ENCODE measurements at regions not wholly inside any gene's neighbourhood (a gene's known extent, or its start where the extent isn't known, plus 50 kb on each side); places are given as distances from the start of the nearest gene placed in this dataset.

- Histone ChIP-seq H3K36me3 (ENCODE audit: control insufficient read depth, insufficient read depth, low read length) (no peaks in the 10 kb centered on the region), H3K27ac (ENCODE audit: insufficient read depth, low read depth, low read length, poor library complexity, severe bottlenecking) (no peak overlapping the region), H3K9me3 (ENCODE audit: control insufficient read depth, low read length) (no peaks in the 10 kb centered on the region), H3K4me1 (ENCODE audit: control insufficient read depth, insufficient read depth, low read length) (peaks cover 6% of the 10 kb centered on the region), H3K27me3 (ENCODE audit: control insufficient read depth, insufficient read depth, low read length, poor library complexity, severe bottlenecking) (no peaks in the 10 kb centered on the region), H3K4me3 (ENCODE audit: insufficient read depth, low read depth, low read length) (no peak overlapping the region)
- 92 to 95% methylated on average over 6 of the region's 6 CpGs for WGBS, 2 experiments
Measured at GRCh38 chr4:159046683-159047082, 56.2 kb upstream of the RAPGEF2 start.

- Histone ChIP-seq H3K4me3 (ENCODE audit: insufficient read depth, low read depth, low read length) (no peak overlapping the region), H3K27me3 (ENCODE audit: control insufficient read depth, insufficient read depth, low read length, poor library complexity, severe bottlenecking) (no peaks in the 10 kb centered on the region), H3K4me1 (ENCODE audit: control insufficient read depth, insufficient read depth, low read length) (peaks cover 9% of the 10 kb centered on the region), H3K36me3 (ENCODE audit: control insufficient read depth, insufficient read depth, low read length) (no peaks in the 10 kb centered on the region), H3K9me3 (ENCODE audit: control insufficient read depth, low read length) (no peaks in the 10 kb centered on the region), H3K27ac (ENCODE audit: insufficient read depth, low read depth, low read length, poor library complexity, severe bottlenecking) (no peak overlapping the region)
- WGBS, 2 experiments = 95% methylated on average over 7 of the region's 7 CpGs
Measured at GRCh38 chr4:159047478-159048165, 55.3 kb upstream of the RAPGEF2 start.

- whole genome bisulfite sequencing, 2 experiments = 74 to 78% methylated on average over 14 of the region's 16 CpGs
- Histone ChIP-seq H3K27ac (ENCODE audit: insufficient read depth, low read depth, low read length, poor library complexity, severe bottlenecking) (no peak overlapping the region), H3K9me3 (ENCODE audit: control insufficient read depth, low read length) (no peaks in the 10 kb centered on the region), H3K27me3 (ENCODE audit: control insufficient read depth, insufficient read depth, low read length, poor library complexity, severe bottlenecking) (no peaks in the 10 kb centered on the region), H3K4me1 (ENCODE audit: control insufficient read depth, insufficient read depth, low read length) (peaks cover 9% of the 10 kb centered on the region), H3K4me3 (ENCODE audit: insufficient read depth, low read depth, low read length) (no peak overlapping the region), H3K36me3 (ENCODE audit: control insufficient read depth, insufficient read depth, low read length) (no peaks in the 10 kb centered on the region)
Measured at GRCh38 chr4:159048166-159048886, 54.6 kb upstream of the RAPGEF2 start.

- Histone ChIP-seq H3K9me3 (ENCODE audit: control insufficient read depth, low read length) (no peaks in the 10 kb centered on the region), H3K27me3 (ENCODE audit: control insufficient read depth, insufficient read depth, low read length, poor library complexity, severe bottlenecking) (no peaks in the 10 kb centered on the region), H3K4me1 (ENCODE audit: control insufficient read depth, insufficient read depth, low read length) (peaks cover 9% of the 10 kb centered on the region), H3K27ac (ENCODE audit: insufficient read depth, low read depth, low read length, poor library complexity, severe bottlenecking) (no peak overlapping the region), H3K4me3 (ENCODE audit: insufficient read depth, low read depth, low read length) (no peak overlapping the region), H3K36me3 (ENCODE audit: control insufficient read depth, insufficient read depth, low read length) (no peaks in the 10 kb centered on the region)
- 85 to 87% methylated on average over 2 of the region's 2 CpGs for WGBS, 2 experiments
Measured at GRCh38 chr4:159049780-159050375, 53.0 kb upstream of the RAPGEF2 start.

- 75 to 76% methylated on average over 7 of the region's 7 CpGs for WGBS, 2 experiments
- H3K36me3 ChIP-seq (ENCODE audit: control insufficient read depth, insufficient read depth, low read length) = no peaks in the 10 kb centered on the region
- H3K4me1 ChIP-seq (ENCODE audit: control insufficient read depth, insufficient read depth, low read length) = peaks cover 7% of the 10 kb centered on the region
- no peak overlapping the region for H3K4me3 ChIP-seq (ENCODE audit: insufficient read depth, low read depth, low read length)
- no peaks in the 10 kb centered on the region for H3K27me3 ChIP-seq (ENCODE audit: control insufficient read depth, insufficient read depth, low read length, poor library complexity, severe bottlenecking)
- no peaks in the 10 kb centered on the region for H3K9me3 ChIP-seq (ENCODE audit: control insufficient read depth, low read length)
- no peak overlapping the region for H3K27ac ChIP-seq (ENCODE audit: insufficient read depth, low read depth, low read length, poor library complexity, severe bottlenecking)
Measured at GRCh38 chr4:159051245-159052071, 51.4 kb upstream of the RAPGEF2 start.

- Histone ChIP-seq H3K36me3 (ENCODE audit: control insufficient read depth, insufficient read depth, low read length) (no peaks in the 10 kb centered on the region), H3K27ac (ENCODE audit: insufficient read depth, low read depth, low read length, poor library complexity, severe bottlenecking) (no peak overlapping the region), H3K4me3 (ENCODE audit: insufficient read depth, low read depth, low read length) (no peak overlapping the region), H3K9me3 (ENCODE audit: control insufficient read depth, low read length) (no peaks in the 10 kb centered on the region), H3K4me1 (ENCODE audit: control insufficient read depth, insufficient read depth, low read length) (peaks cover 7% of the 10 kb centered on the region), H3K27me3 (ENCODE audit: control insufficient read depth, insufficient read depth, low read length, poor library complexity, severe bottlenecking) (no peaks in the 10 kb centered on the region)
- WGBS, 2 experiments = 92 to 93% methylated on average over 5 of the region's 6 CpGs
Measured at GRCh38 chr4:159052315-159052714, 50.6 kb upstream of the RAPGEF2 start.
